K562 (cell line): ENCODE measurements at regions not wholly inside any gene's neighbourhood (a gene's known extent, or its start where the extent isn't known, plus 50 kb on each side); places are given as distances from the start of the nearest gene placed in this dataset.
A peak's percentile ranks its signal among the peaks of the same experiment; 100 is the strongest.
"Not testable (repeated sequence)": the region's sequence is repeated elsewhere in the genome, so short reads cannot be mapped to it uniquely, and the experiment has no call there.

Experiments
- ATAC-seq: fragments of 200-7000 bp; cut with Tn5 transposase; 3 replicates; pipeline ENCODE4 v1.9.1; 2020; ENCODE audit warnings: moderate library complexity
- BruUV-seq: library from RNA; stranded (reverse); fragments of 400-500 nt; replicated peaks from 2 replicates; lab custom pipeline; 2021; lab: Mats Ljungman, UMichigan
- CTCF ChIA-PET: fragments of 300-600 bp; formaldehyde crosslinking; extraction: SDS; loops from one replicate; lab custom pipeline; 2021; ENCODE audit warnings: low intra/inter-chr PET ratio; lab: Yijun Ruan, JAX
- POLR2A ChIA-PET: fragments of 300-600, 350-650 bp; sonication (Branson Sonifier 250); formaldehyde crosslinking; extraction: SDS; loops from one replicate; lab custom pipeline; 2021; ENCODE audit warnings: antibody characterized with exemption, inconsistent platforms; lab: Yijun Ruan, JAX
- DNase-seq, 4 experiments: peaks; one replicate each; pipeline versions ENCODE4 v3.0.0 to v3.0.0-alpha.2; 2011 to 2018; ENCODE audit warnings: low spot score in 3 of 4, mixed read lengths in 3 of 4; ENCODE audit errors: extremely low read depth in 1 of 4
- FAIRE-seq: peaks from 2 replicates; lab custom pipeline; 2011; peaks lifted over from hg19 to GRCh38; lab: Jason Lieb, UNC
- H2AFZ ChIP-seq: 2 replicates; pipeline ENCODE4 v1.6.0; 2011; ENCODE audit warnings: low read depth, low read length, control low read depth, inconsistent platforms
- H3K27ac ChIP-seq: fragments of 200-600 bp; 3 replicates; pipeline ENCODE4 v1.8.0; 2011; ENCODE audit warnings: low read depth, mild to moderate bottlenecking, control low read depth, inconsistent platforms, low read length, moderate library complexity, mixed read lengths; ENCODE audit errors: extremely low read depth
- H3K27me3 ChIP-seq, 2 experiments: fragments of 300-600 bp in 1 of 2; 2 replicates in 1 of 2; 3 replicates in 1 of 2; pipeline versions ENCODE4 v1.6.0 to v1.8.0; 2011; ENCODE audit warnings: inconsistent platforms in 2 of 2, low read length in 2 of 2, mild to moderate bottlenecking in 1 of 2, mixed read lengths in 1 of 2, moderate library complexity in 1 of 2; ENCODE audit not compliant: control insufficient read depth in 2 of 2, insufficient read depth in 2 of 2
- H3K36me3 ChIP-seq: fragments of 300-600 bp; 3 replicates; pipeline ENCODE4 v1.8.0; 2011; ENCODE audit warnings: mild to moderate bottlenecking, low read length, inconsistent platforms; ENCODE audit not compliant: control insufficient read depth, insufficient read depth
- H3K4me1 ChIP-seq, 2 experiments: fragments of 200-600 bp in 1 of 2; replicated peaks in 1 of 2; 2 replicates in 1 of 2; 3 replicates in 1 of 2; pipeline versions ENCODE4 v1.5.1 to v1.8.0; 2011; ENCODE audit warnings: inconsistent platforms in 2 of 2, low read length in 2 of 2, mild to moderate bottlenecking in 1 of 2, mixed read lengths in 1 of 2, moderate library complexity in 1 of 2; ENCODE audit not compliant: control insufficient read depth in 2 of 2, insufficient read depth in 2 of 2
- H3K4me2 ChIP-seq: 2 replicates; pipeline ENCODE4 v1.6.1; 2011; ENCODE audit warnings: low read length, control low read depth, inconsistent platforms, mixed read lengths; ENCODE audit not compliant: insufficient read depth
- H3K4me3 ChIP-seq: fragments of 200-600 bp; sonication (generic), shearing (Covaris generic); 2 replicates; pipeline ENCODE4 v1.5.1; 2016; ENCODE audit warnings: control low read depth, inconsistent platforms
- H3K79me2 ChIP-seq: fragments of 200-600 bp; 3 replicates; pipeline ENCODE4 v1.8.0; 2011; ENCODE audit warnings: low read length, inconsistent platforms; ENCODE audit not compliant: control insufficient read depth, insufficient read depth
- H3K9ac ChIP-seq, 2 experiments: 2 replicates each; pipeline versions ENCODE4 v1.6.0 to v1.6.1; 2011; ENCODE audit warnings: low read depth in 2 of 2, low read length in 2 of 2, control low read depth in 1 of 2, inconsistent platforms in 1 of 2, mild to moderate bottlenecking in 1 of 2, mixed read lengths in 1 of 2; ENCODE audit not compliant: insufficient read depth in 1 of 2
- H3K9me1 ChIP-seq: one replicate; pipeline ENCODE4 v1.6.0; 2011; ENCODE audit warnings: inconsistent platforms, mild to moderate bottlenecking, low read length, moderate library complexity; ENCODE audit not compliant: control insufficient read depth, insufficient read depth
- H3K9me3 ChIP-seq: replicated peaks from 2 replicates; pipeline ENCODE4 v1.5.1; 2011; ENCODE audit warnings: low read depth, low read length, inconsistent platforms; ENCODE audit not compliant: control insufficient read depth, insufficient read depth
- H4K20me1 ChIP-seq: replicated peaks from 2 replicates; pipeline ENCODE4 v1.6.1; 2011; ENCODE audit warnings: low read length, inconsistent platforms, mixed read lengths; ENCODE audit not compliant: control insufficient read depth, insufficient read depth
- RAD21 ChIP-seq, 2 experiments: fragments of 250-450 bp in 1 of 2; fragments of 450-650 bp in 1 of 2; sonication (Bioruptor Pico) in 1 of 2; formaldehyde crosslinking in 1 of 2; IDR thresholded peaks in 1 of 2; conservative IDR thresholded peaks in 1 of 2; 2 replicates each; pipeline versions ENCODE4 v1.4.0 to v1.8.0; 2020 to 2022; ENCODE audit warnings: mild to moderate bottlenecking in 2 of 2, moderate library complexity in 1 of 2
- ZNF134 ChIP-seq: fragments of 250-450 bp; sonication (Bioruptor Pico); conservative IDR thresholded peaks from 2 replicates; pipeline ENCODE4 v1.4.0; 2020
- WGBS: fragments of 100-300 bp; shearing (Covaris generic); methylation state at CpG from one replicate; pipeline ENCODE4 v1.1.6; 2016; ENCODE audit warnings: low coverage, mixed read lengths; ENCODE audit not compliant: insufficient coverage; ENCODE audit errors: missing lambda C conversion rate; 5-methylcytosine and 5-hydroxymethylcytosine counted together
- in situ Hi-C: fragments of 300-500 bp; cut with MboI; formaldehyde crosslinking; loops from 4 replicates; pipeline ENCODE4 v1.15.0; 2018; ENCODE audit warnings: inconsistent platforms, mixed read lengths
- intact Hi-C: fragments of 100-400 bp; cut with micrococcal nuclease; formaldehyde crosslinking; loops from 2 replicates; pipeline ENCODE4 v1.14.2; 2022
- TF ChIP-seq, protein P1 (sequence below), 3 experiments: IDR thresholded peaks in 2 of 3; conservative IDR thresholded peaks in 1 of 3; 2 replicates each; pipeline ENCODE4 v1.5.1; 2011 to 2012; ENCODE audit warnings: low read length in 3 of 3, mild to moderate bottlenecking in 3 of 3, control low read depth in 2 of 3, improper control_type of control experiment in 1 of 3, inconsistent platforms in 1 of 3, low read depth in 1 of 3, mixed read lengths in 1 of 3, moderate library complexity in 1 of 3; ENCODE audit not compliant: insufficient read depth in 2 of 3
- TF ChIP-seq, protein P2 (sequence below): IDR thresholded peaks from 2 replicates; pipeline ENCODE4 v1.6.1; 2011; ENCODE audit warnings: borderline replicate concordance, low read depth, mild to moderate bottlenecking, moderate library complexity, low read length; ENCODE audit not compliant: insufficient read depth, poor library complexity, severe bottlenecking

DNA sequence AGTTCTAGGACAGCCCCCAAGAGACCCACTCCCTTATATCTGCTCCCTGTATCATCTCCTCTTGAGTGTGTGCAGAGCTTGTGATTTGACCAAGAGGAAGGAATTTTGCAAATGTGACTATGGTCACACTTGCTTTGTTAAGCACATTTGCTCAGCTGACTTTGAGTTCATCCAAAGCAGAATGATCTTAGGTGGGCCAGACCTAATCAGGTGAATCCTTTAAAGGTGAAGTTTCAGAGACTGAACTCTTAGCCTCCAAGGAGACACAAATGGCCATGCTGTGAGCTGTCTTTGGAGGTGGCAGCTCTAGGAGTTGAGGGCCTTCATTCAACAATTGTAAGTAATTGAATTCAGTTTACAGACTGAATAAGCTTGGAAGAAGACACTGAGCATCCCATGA lies 115.4 kb upstream of the KRTAP5-11 start:
- H3K4me1 ChIP-seq, FAIRE-seq, H3K4me3 ChIP-seq, H3K9ac ChIP-seq, H3K9me3 ChIP-seq, H3K4me2 ChIP-seq, H3K79me2 ChIP-seq, H3K27me3 ChIP-seq, BruUV-seq, intact Hi-C loops, H3K9me1 ChIP-seq, in situ Hi-C loops, ATAC-seq, H3K36me3 ChIP-seq, CTCF ChIA-PET, H3K27ac ChIP-seq, DNase-seq, H4K20me1 ChIP-seq, H2AFZ ChIP-seq, POLR2A ChIA-PET: not testable (repeated sequence)
- TF ChIP-seq ZNF134 (CRISPR knock-in tag), result peak; percentile 96

DNA sequence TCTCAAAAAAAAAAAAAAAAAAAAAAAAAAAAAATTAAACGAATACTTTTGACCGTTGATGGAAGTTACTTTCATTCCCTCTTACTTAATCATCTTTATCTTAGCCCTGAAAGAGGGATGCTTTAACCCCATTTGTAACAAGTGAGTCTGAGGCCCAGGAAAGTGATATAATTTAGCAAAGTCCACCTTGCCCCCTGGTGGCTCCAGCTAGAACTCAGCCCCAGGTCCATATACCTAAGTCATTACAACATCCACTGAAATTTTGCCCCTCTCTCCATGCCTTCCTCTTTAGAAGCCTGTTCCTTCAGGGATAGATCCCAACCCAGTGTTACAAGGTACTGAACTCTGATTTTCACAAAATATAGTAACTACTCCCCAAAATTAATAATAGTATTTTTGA lies 116.3 kb upstream of the KRTAP5-11 start:
- POLR2A ChIA-PET, H3K36me3 ChIP-seq, H2AFZ ChIP-seq, H3K4me1 ChIP-seq, FAIRE-seq, ATAC-seq, H3K9ac ChIP-seq, in situ Hi-C loops, H4K20me1 ChIP-seq, H3K4me3 ChIP-seq, H3K79me2 ChIP-seq, H3K27me3 ChIP-seq, H3K27ac ChIP-seq, BruUV-seq, intact Hi-C loops, H3K4me2 ChIP-seq, H3K9me1 ChIP-seq, CTCF ChIA-PET, H3K9me3 ChIP-seq: not testable (repeated sequence)
- TF ChIP-seq RAD21 (CRISPR knock-in tag; conservative IDR thresholded peaks at IDR 0.05 in 1 of 2, IDR thresholded peaks at IDR 0.05 in 1 of 2), result peak in 1 of 2 experiments; percentile 25; a peak in 1 of 4 replicates
- TF ChIP-seq, protein P1, sequence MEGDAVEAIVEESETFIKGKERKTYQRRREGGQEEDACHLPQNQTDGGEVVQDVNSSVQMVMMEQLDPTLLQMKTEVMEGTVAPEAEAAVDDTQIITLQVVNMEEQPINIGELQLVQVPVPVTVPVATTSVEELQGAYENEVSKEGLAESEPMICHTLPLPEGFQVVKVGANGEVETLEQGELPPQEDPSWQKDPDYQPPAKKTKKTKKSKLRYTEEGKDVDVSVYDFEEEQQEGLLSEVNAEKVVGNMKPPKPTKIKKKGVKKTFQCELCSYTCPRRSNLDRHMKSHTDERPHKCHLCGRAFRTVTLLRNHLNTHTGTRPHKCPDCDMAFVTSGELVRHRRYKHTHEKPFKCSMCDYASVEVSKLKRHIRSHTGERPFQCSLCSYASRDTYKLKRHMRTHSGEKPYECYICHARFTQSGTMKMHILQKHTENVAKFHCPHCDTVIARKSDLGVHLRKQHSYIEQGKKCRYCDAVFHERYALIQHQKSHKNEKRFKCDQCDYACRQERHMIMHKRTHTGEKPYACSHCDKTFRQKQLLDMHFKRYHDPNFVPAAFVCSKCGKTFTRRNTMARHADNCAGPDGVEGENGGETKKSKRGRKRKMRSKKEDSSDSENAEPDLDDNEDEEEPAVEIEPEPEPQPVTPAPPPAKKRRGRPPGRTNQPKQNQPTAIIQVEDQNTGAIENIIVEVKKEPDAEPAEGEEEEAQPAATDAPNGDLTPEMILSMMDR (IDR thresholded peaks at IDR 0.05 in 2 of 3, conservative IDR thresholded peaks at IDR 0.05 in 1 of 3; ENCODE audit: insufficient read depth in 2 of 3, low read depth in 1 of 3, low read length in 3 of 3), result peak; percentile 17 to 34 (median 29); a peak in 3 of 6 replicates
- TF ChIP-seq, protein P2, sequence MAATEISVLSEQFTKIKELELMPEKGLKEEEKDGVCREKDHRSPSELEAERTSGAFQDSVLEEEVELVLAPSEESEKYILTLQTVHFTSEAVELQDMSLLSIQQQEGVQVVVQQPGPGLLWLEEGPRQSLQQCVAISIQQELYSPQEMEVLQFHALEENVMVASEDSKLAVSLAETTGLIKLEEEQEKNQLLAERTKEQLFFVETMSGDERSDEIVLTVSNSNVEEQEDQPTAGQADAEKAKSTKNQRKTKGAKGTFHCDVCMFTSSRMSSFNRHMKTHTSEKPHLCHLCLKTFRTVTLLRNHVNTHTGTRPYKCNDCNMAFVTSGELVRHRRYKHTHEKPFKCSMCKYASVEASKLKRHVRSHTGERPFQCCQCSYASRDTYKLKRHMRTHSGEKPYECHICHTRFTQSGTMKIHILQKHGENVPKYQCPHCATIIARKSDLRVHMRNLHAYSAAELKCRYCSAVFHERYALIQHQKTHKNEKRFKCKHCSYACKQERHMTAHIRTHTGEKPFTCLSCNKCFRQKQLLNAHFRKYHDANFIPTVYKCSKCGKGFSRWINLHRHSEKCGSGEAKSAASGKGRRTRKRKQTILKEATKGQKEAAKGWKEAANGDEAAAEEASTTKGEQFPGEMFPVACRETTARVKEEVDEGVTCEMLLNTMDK, result peak; percentile 47
- 10% methylated on average over 2 of the region's 2 CpGs for WGBS
- peak; percentile 14 to 35 (median 18) for DNase-seq
